T-helper 1 cell (primary cell): ENCODE measurements at regions not wholly inside any gene's neighbourhood (a gene's known extent, or its start where the extent isn't known, plus 50 kb on each side); places are given as distances from the start of the nearest gene placed in this dataset.
"Not testable (repeated sequence)": the region's sequence is repeated elsewhere in the genome, so short reads cannot be mapped to it uniquely, and the experiment has no call there.

Source experiments
- DNase-seq, 5 donors: peaks; one replicate each; pipeline ENCODE4 v3.0.0-alpha.2; 2012 to 2020

- no peak for DNase-seq
Measured at GRCh38 chr12:80045594-80045993, 53.7 kb upstream of the OTOGL start.

DNA sequence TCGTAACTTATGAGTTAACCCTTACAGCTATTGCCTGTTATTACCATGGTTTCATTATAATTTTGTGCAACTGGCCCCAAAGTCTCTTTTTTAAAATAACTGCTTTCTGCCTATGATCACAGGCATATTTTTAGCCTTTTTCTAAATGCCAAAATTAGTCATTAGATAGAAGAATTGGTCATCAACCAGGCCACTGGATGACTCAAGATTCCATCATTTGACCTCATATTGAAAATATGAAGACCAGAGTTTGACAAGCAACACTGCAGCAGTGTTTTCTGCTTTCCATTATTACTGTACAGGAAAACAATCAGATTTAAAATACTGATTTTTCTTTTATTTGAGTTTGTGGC lies 54.7 kb upstream of the OTOGL start:
- no peak for DNase-seq

DNA sequence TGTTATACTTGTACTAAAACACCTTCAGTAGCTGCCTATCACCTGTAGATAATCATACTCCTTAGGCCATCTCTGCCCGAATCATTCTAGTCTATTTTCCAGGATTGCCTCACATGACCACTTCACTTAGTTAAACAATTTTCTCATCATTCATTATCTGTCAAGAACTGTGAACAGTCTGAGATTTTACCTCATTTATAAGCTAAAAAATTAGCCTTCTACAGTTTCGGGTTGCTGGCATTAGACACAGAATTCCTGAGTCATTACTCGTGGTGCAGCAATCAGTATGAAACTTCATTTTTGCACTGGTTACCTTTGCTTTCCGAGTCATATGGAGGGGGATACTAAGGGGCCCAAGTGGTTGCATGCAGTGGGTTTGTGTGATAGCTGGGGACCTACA lies 57.6 kb upstream of the OTOGL start:
- DNase-seq: no peak

DNA sequence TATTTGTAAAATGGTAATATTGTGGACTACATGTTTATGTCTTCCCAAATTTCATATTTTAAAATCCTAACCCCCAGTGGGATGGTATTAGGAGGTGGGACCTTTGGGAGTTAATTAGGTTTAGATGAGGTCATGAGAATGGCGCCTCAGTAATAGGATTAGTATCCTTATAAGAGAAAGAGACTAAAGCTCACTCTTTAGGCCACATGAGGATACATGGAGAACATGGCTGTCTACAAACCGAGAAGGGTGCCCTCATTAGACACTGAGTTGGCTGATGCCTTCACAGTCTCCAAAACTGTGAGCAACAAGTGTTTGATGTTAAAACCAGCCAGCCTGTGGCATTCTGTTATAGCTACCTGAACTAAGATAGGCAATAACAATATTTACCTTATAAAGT lies 58.3 kb upstream of the OTOGL start:
- no peak for DNase-seq

- DNase-seq: peak in 1 of 5 donors; percentile 1
Measured at GRCh38 chr12:80040075-80040738, 59.1 kb upstream of the OTOGL start.

GRCh38 chr12:80038062-80038560 lies 61.2 kb upstream of the OTOGL start:
- no peak for DNase-seq

DNA sequence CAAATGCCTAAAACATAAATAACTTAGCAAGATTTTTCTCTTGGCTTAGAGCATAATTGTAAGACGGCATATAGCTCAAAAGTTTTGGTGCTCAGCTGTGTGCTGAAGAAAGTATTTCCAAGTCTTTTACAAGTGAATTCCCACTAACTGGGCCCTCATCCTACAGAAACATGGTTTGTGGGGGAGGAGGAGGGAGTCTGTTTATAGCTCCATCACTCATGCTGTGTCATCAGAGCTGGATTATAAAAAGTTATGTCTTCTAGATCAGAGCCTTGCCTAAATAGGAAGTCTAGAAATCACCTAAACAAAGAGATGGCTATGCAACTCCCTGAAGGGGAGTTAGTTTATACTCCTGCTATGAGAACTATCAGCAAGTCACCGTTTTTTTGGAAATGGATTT lies 65.9 kb upstream of the OTOGL start:
- DNase-seq: no peak

GRCh38 chr12:80032946-80033345 lies 66.4 kb upstream of the OTOGL start:
- no peak for DNase-seq

GRCh38 chr12:80031229-80031628 lies 68.1 kb upstream of the OTOGL start:
- no peak for DNase-seq

- DNase-seq: no peak
Measured at GRCh38 chr12:80025638-80026037, 73.7 kb upstream of the OTOGL start.

GRCh38 chr12:80019691-80020090 lies 79.6 kb upstream of the OTOGL start:
- DNase-seq: no peak

GRCh38 chr12:80018119-80018518 lies 81.2 kb upstream of the OTOGL start:
- DNase-seq: no peak

- DNase-seq: no peak
Measured at GRCh38 chr12:80017261-80017870, 82.0 kb upstream of the OTOGL start.

- DNase-seq: no peak
Measured at GRCh38 chr12:80016684-80017083, 81.8 kb upstream of the PPP1R12A start.

DNA sequence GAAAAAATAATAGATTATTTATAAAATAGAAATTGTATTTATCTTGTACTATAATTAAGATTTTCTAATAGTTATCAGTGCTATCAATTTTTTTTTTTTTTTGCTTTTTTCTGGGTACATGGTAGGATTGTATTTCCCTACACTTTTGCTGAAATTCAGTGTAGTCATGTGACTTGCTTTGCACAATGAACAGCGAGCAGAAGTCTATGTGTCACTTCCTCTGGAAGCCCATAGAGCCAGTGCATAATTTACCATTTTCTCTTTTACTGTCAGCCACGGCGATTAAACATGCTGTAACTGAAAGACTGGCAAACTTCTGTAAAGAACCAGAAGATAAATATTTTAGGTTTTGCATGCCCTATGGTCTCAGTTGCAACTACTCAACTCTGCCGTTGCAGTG lies 80.8 kb upstream of the PPP1R12A start:
- no peak for DNase-seq

DNA sequence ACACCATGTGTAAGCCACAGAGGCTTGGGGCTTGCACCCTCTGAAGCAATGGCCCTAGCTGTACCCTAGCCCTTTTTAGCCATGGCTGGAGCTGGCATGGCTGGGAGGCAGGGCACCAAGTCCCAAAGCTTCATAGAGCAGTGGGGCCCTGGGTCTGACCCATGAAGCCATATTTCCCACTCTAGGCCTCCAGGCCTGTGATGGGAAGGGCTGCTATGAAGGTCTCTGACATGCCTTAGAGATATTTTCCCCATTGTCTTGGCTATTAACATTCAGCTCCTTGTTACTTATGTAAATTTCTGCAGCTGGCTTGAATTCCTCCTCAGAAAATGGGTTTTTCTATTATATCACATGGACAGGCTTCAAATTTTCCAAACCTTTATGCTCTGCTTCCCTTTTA lies 68.8 kb upstream of the PPP1R12A start:
- DNase-seq: not testable (repeated sequence)

DNA sequence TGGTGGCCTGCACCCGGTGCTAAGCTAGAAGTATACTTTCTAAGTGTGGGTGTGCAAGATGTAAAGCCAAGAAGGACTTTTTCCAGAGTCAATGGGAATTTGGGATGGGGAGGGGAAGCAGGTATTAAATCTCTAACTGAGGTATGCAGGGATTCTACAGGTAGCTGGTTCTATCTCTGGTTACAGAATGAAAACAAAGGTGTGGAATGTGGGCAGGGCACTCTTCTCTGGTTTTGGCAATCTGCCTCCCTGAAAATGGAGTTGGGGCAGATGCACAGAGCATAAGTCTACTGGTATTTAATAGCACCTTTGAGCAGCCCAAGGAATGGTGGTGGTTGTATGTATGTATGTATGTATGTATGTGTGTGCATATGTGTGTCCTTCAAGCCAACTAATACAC lies 66.7 kb upstream of the PPP1R12A start:
- no peak for DNase-seq

DNA sequence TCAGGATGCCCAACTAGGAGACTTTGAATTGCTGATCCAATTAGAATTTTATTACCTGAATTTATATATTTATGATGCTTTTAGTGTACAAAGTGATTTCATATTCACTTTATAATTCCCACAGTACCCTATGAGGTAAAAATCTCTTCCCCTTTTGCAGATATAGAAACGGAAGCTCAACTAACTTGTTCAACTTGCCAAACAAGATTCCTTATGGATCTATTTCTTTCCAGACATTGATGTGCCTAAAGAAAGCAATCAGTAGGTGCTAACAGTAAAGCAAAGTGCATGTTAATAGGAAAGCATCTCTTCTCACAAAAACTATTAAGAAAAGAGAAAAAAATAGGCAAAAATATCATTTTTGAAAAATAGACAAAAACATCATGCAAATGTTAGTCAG lies 65.9 kb upstream of the PPP1R12A start:
- DNase-seq: no peak

DNA sequence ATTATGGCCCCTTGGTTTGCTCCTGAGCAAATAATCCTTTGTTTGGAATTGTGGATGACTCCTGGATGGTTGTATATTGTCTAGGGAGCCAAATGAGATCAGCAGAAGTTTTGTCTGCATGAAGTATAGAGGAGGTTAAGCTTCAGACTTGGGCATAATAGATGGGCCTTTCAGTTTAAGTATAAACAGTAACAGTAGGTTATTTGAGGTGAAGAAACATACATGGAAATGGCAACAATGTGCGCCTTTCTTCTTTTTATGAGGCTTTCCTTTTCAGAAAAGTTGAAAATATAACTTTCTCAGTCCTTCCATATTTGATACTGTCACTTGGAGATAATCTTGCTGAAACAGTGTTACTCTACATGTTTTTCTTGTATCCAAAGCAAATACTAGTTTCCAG lies 63.7 kb upstream of the PPP1R12A start:
- DNase-seq: no peak

DNA sequence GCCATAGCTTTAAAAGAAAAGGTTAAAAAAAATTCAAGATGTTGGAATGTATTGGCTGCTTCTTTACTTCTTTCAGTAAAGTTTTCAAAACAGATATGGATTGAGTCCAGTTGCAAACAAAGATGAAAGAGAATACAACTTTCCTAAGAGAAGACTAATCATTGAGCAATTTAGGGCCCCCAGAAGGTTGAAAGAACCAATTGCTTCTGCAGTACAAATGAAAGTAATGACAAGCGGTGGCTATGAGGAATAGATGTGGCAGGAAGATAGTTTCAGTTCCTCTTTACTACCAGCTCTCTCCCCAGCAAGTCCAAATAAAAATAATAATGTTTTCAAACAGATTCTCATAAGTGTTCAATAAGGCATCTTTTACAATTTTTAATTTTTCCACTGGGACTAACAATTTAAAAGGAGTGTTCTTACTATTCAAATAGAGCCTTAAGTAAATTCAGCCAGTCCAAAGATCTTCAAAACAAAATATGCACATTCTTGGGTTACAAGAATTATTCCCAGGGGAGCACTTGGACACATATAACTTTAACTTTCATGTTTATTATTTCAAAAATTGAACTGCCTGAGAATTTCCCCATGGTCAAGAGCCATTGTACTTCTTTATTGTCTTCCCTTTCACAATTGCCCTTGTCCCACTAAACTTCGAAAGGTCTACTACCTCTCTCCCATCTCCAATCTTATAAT lies 62.3 kb upstream of the PPP1R12A start:
- DNase-seq: no peak

- not testable (repeated sequence) for DNase-seq
Measured at GRCh38 chr12:79995385-79996084, 60.6 kb upstream of the PPP1R12A start.

DNA sequence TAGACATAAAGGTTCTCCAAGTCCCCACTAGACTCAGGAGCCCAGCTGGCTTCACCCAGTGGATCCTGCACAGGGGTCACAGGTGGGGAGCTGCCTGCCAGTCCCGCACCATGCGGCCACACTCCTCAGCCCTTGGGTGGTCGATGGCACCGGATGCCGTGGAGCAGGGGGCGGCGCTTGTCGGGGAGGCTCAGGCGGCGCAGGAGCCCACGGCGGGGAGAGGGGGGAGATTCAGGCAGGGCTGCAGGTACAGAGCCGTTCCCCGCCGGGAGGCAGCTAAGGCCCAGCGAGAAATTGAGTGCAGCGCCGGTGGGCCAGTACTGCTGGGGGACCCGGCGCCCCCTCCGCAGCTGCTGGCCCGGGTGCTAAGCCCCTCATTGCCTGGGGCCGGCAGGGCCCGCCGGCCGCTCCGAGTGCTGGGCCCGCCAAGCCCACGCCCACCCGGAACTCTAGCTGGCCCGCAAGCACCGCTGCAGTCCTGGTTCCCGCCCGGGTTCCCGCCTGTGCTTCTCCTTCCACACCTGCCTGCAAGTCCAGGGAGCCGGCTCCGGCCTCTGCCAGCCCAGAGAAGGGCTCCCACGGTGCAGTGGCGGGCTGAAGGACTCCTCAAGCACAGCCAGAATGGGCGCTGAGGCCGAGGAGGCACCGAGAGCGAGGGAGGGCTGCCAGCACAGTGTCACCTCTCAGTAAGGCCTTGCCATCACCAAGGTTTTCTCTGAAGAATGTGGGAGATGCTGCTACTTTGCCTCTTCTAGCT lies 58.4 kb upstream of the PPP1R12A start:
- DNase-seq: no peak

DNA sequence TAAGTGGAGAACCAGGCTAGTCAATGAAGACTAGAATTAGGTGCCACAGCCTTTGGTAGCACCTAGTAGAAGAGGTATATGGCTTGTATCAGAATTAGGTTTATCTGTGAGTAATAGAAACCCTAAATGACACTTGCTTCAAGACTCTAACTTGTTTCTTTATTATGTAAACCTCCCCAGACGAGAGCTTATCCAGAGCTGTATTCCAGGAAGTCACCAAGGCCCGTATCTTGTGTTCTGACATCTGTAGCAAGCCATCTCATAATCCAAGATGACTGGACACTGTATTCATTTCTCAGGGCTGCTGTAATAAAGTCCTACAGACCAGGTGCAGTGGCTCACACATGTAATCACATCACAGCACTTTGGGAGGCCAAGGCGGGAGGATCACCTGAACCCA lies 56.7 kb upstream of the PPP1R12A start:
- no peak for DNase-seq
